NCI-H187 (cell line): ENCODE measurements at regions not wholly inside any gene's neighbourhood (a gene's known extent, or its start where the extent isn't known, plus 50 kb on each side); places are given as distances from the start of the nearest gene placed in this dataset.
"Not testable (repeated sequence)": the region's sequence is repeated elsewhere in the genome, so short reads cannot be mapped to it uniquely, and the experiment has no call there.

Experiments used
- DNase-seq, 2 experiments: peaks; one replicate each; lab custom pipeline; 2025; lab: John Stamatoyannopoulos, UW

DNA sequence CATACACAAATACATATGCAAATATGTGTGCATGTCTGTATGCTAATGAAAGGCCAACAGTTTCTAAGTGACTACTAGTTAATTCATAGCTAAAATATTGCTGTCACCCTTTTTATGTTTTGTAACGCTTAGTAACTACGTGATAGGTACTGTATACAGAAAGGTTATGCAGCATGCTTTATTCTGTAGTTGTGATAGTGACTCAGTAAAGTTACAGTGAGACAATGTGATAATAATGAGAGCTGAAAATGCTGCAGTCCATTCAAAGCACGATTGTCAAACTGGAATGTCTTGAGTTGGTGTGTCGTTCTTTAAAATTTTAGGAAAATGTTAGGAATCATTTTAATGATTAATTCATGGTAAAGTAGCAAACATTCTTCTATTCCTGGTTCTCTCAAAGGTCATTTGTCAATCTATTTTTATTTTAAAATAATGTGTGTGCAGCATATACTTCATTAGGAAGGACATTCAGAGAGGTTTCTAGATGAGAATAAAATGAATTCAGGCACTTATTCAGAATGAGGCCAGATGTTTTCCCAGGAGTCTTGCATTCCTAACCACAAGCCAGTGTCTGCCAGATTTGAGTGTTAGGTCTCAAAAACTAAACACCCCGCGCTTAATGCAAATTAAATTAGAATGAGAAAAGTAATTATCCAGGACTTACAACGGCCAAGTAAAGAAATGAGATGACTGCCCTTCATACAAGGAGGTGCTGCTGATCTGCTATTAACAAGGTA, 408.8 kb upstream of the FZD8 start:
- DNase-seq = no peak

DNA sequence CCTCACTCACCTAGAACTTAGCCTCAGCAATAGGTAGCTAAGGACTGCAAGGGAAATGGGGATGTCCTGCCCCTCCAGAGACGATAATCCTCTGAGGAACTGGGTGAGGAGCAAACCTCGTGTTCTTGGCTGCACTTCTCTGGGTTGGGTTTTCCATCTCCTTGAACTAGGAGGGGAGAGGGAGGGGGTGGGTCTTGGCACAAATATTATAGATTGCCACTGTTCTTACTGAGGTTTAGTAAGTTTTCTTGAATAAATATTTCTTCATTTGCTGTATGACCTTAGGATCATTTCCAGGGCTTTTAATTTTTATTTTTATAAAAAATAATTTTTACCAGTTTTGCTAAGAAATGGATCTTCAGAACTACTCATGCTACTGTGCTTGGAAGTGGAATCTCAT, 406.7 kb upstream of the FZD8 start:
- DNase-seq = no peak

DNA sequence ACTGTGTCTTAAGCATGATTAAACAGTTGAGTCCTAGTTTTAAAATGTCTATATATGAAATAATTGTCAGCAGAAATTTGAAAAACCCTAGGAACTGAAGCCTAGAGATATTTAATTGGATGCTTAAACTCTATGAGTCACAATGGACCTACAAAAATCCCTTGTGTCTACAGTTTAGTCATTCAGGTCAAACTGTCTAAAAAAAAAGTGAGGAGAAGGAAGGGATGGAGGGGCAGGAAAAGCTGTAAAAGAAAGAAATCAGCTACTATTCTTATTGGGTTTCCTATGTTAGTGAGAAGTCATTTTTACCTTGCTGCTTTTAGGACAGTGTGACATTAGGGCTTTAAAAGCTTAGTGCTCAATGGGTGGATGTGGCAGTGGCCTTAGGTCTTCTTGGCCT, 406.1 kb upstream of the FZD8 start:
- no peak for DNase-seq

DNA sequence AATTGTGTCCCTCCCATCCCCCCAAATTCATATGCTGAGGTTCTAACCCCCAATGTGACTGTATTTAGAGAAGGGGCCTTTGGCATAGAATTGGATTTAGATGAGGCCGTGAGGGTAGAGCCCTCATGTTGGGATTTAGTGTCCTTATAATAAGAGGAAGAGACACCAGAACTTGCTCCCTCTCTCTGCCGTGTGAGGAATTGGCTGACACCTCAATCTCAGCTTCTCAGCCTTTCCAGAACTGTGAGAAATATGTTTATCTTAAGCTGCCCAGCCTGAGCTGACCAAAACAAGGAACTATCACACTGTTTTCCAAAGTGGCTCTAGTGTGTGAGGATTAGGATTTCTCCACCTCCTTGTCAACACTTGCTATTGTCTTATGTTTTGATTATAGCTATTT, 400.0 kb upstream of the FZD8 start:
- no peak for DNase-seq

DNA sequence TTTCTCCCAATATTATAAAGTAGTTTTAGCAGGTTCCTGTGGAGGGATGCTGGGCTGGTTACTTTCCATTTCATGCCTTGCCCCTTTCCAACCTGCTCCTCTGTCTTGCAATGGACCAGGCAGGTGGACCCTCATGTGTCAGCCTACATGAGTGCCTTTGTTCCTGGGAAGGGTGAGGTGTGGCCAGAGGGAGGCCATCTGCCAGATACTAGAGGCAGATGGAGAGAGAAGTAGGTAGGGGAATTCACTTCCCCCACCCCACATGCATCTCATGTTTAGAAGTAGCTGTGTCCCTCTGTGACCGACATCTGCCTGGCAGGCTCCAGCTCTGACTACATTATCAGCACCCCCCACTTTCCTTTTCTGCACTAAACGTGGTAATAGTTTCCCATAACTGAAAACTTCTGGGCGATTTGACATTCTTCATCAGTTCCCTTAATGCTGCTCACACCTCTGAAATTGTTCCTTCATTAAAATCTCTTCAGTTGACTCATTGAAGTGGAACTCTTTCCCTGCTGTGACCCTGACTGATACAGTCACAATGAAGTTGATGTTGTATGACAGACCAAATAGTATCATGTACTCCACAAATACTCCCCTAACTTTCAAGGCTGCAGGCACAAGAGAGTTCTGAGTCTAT, 396.3 kb upstream of the FZD8 start:
- no peak for DNase-seq

DNA sequence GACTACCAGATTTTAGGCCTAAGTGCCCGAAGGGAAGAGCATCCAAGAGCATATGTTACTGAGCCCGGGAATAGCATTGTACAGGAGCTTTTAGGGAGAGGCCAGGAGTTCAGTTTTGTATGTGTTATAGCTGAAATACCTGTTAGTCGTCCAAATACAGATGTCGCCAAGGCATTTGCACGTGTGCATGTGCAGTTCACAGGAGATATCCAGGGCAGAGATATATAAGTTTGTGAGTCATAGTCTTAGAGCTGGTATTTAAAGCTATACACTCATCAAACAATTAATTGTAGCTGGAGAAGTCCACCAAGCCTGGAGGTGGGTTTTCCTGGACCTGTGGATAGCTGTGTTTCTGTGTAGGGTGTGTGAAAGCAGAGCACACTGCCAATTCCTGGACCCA, 394.0 kb upstream of the FZD8 start:
- no peak for DNase-seq

DNA sequence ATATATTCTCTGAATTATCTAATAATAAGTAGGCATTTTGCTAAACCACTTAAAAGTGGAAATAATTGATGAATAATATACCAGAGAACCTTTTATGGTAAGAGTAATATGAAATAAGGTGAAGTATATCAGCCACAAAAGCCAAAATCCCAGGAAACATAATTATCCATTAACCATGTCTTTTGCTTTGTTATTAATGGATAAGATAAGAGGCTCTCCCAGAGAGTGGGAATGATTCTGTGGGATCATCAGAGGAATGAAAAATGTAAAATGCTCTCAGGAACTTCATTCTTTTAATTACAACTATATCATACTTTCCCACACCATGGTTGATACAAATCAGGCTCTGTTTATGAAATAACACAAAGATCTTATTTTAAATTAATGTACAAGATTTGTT, 391.7 kb upstream of the FZD8 start:
- DNase-seq = no peak

DNA sequence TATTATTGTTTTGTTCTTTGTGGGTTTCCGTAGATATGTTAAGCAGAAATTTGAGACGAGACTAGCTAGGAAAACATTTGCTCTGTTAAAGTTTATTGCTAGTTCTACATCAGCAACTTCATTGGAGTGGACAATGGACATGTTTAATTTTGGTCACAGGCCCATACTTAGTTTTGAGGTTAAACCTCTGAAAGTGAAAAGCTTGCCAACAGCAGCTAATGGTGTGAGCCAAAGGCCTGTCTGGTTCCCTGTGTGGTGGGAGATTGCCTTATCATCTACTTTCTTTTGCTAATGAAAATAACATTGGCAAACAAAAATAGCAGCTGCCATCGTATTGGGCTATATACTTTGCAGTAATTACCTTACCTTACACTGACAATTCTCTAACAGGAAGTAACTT, 388.4 kb upstream of the FZD8 start:
- no peak for DNase-seq

DNA sequence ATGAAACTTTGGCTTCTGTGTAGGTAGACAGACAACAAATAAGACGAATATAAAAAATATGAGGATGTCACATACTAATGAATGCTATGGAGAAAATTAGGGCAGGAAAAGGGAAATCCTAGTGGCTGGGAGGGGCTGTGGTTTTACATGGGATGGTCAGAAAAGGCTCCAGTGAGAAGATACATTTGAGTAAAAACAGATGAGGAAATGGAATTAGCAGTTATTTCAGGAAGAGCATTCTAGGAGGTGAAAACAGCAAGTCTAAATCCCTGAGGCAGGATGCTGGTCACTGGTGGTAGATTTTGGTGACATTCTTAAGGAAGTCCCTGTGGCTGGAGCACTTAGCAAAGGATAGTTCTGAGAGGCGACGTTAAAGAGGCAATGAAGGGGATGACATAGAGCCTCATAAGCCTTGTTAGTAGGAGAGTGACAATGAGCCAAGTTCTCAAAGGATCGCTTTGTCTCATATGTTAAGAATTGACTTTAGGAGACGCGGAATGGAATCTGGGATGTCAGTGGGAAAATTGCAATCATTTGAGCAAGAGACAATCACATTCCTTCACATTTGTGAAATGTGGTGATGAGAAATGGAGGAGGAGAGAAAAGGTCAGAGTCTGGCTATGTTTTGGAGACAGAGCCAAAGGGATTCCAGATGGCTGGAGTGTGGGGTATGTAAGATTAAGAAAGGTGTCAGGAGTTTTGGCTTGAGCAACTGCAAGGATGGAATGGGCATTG, 384.7 kb upstream of the FZD8 start:
- no peak for DNase-seq

DNA sequence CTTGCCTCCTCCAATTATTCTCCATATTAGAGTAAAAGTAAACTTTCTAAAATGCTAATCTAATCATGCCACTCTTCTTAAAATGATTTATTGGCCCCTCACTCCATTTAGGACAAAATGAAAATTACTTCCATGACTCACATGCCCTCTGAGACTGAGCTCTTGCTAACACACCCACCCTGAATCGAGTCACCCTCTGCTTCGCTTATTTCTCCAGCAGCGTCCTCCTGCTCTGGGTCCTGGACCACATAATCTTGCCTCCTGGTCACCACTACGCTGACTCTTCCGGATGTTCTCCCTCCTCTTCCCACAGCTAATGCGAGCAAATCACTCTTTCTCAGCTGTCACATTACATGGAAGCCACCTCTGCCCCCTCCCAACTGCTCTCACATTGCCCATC, 384.0 kb upstream of the FZD8 start:
- no peak for DNase-seq

DNA sequence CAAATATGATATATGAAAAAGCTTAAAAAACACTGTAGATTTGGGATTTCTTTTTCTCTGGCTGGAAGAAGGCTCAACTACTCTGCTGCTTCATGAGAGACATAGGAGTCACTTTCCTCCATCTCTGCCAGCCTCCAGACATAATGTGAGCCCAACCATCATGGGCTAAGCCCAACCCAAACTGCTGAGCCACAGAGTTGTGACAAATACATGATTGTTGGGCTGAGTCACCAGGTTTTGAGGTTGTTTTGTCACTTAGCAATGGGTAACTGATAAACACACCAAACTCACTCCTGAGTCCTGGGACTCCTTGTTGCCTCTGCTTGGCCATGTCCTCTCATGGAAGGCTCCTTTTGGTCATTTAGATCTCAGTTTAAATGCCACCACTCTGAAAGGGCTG, 381.8 kb upstream of the FZD8 start:
- no peak for DNase-seq

DNA sequence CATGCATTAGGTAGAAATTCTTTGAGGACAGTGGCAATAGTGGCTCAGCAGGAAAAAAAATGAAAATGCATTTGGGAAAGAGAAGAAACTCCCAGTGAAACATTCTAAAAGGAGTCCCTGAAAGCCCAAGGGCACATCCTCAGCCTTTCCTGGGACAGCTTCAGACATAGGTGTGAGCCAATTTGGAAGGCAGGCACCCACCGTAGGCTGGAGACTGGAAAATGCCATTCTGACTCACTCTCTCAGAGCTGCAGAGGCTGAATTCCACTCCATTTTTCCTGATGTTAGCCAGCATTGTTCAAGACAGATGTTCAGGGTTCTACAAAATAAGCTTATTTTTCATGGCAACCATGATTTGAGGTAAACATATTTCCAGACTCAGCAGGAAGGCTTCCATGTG, 379.0 kb upstream of the FZD8 start:
- DNase-seq = no peak

DNA sequence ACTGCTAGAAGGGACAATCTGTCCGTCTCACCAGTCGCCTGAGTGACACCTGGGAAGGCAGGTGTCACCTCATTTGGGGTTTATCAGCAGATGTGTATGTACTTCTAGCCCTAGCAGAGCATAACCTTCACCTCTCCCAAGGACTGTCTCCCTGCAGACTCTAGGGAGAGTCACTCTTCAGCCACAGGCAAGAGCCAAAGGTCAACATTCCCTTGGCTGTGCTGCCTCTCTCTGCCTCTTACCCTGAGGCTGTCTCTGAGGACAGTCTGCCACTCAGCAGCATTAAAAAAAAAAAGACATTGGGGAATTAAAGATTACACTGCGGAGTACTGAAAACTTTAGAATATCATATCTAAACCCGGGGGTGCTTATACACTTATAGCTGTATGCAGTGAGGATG, 377.7 kb upstream of the FZD8 start:
- DNase-seq = no peak

DNA sequence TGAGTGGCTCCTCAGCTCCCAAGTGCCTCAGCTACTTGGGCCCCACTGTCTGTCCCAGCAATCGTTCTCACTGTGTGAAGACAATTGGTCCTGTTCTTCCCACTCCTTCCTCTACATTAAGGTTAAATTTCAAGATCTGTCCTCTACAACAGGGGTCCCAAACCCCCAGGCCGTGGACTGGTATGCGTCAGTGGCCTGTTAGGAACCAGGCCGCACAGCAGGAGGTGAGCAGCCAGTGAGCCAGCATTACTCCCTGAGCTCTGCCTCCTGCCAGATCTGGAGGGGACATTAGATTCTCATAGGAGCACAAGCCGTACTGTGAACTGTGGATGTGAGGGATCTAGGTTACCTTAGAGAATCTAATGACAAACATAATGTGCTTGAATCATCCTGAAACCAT, 376.9 kb upstream of the FZD8 start:
- DNase-seq = no peak

DNA sequence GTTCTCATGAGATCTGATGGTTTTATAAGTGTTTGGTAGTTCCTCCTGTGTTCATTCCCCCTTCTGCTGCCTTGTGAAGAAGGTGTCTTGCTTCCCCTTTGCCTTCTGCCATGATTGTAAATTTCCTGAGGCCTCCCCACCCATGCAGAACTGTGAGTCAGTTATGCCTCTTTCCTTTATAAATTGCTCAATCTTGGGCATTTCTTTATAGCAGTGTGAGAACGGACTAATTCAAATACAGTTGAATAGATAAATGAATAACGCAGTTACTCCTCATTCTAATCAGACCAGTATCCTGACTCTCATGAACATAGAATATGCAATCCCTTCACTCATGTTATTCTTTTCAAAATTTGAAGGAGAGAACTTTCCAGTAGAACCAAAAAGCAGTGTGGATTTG, 375.0 kb upstream of the FZD8 start:
- DNase-seq = no peak

DNA sequence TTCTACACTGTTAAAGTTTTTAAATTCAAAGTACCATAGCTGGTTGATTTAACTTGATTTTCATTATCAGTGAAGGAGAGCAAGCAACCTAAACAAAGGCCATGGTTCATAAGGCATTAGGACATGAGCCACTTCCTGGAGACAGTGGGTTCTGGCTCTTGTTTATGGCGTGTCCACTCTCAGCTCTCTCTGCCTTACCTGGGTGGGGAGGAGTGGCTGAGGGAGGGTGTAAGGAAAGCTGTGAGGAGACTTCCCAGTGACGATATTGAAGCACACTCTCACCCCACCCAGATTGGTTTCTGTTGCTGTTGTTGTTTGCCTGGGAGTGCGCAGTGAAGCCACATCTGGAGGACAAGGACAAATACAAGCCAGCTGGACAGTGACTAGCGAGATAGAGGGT, 365.3 kb upstream of the FZD8 start:
- DNase-seq = no peak

DNA sequence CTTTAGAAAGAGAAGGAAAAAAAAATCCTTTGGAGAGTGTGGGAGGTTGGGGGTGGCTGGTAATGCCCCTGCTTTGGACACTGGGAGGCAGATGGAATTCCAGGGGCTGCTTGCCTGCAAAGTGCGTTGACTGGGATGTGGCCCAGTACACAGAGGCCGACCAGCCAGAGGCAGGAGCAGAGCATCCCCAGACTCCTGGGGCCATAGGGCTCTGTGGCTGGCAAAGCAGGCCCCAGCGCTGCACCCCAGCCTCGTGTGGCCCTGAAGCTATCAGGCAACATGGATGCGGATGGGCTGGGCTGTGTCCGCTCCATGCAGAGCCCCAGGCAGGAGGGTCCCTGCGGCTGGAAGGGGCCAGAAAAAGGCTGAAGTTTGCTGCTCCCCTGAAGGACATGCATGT, 361.6 kb upstream of the FZD8 start:
- no peak for DNase-seq

DNA sequence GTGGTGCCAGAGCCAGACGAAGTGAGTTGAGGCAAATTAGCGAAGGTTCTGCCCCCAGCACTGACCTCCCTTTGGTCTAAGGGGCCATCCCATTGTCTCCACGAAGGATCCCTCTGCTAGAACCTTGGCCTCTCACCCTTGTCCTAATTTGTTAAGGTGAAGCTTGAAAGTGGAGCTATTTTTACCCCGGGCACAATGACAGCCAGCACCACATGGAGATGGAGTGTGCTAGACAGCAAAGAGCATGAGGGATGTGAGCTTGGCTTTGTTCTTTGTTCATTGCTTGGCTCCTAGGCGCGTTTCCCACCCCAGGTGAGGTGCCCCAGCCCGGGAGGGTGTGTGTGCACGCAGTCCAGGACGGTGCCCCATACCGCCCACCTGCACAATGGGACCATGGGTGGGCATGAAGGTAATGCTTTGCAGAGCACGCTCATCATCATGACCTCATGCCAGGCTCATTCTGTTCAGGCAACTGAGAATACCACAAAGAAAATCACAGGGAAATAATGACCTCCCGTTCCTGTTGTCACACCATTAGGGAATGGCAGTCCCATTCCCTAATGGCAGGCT, 361.0 kb upstream of the FZD8 start:
- DNase-seq = no peak

DNA sequence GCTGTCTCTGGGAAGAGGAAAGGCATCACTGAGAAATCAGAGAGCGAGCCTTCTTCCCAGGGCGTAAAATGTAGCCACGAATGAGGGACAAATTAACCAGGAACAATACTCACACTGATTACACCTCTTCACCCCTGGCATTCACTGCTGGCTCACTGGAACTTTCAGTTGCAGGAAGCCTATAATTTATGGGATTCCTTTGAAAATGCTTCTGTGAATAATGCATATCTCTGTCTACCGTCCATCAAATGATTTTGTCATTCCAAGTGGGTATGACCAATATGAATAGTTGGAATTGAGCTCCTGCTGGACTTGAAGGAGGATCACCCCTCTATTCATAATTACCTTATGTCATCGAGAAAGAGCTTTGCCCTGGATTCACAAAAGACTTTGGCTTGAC, 360.3 kb upstream of the FZD8 start:
- DNase-seq = no peak

DNA sequence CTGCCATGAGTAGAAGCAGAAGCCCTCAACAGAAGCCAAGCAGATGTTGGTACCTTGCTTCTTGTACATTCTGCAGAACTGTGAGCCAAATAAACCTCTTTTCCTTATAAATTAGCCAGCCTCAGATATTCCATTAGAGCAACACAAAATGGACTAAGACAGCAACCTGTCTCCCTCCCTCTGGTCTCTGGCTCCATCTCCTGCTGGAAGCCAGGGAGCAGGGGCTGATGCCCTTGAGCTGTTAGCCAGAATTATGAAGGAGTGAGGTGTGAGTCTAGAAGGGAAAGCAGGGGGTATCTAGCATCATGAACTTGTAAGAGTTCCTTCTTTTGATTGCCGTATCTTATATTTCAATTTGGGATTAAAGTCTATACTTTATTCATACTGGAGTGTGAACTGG, 358.7 kb upstream of the FZD8 start:
- not testable (repeated sequence) for DNase-seq

DNA sequence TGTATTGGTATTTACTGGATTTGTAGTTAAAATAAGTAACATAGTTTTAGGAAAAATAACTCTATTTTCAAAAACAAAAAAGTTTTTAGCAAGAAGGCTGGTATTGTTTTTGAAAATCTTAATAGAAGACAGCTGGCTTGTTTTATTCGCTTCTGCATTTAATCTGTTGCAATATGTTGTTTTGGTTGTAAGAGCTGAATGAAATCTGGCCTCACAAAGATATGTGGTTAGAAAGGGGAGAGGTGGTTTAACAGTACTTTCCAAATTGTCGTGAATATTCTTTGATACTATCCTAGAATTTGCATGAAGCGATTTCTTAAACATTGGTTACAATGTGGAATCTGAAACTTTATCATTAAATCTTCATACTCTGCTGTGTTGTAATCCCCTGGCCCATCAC, 355.9 kb upstream of the FZD8 start:
- no peak for DNase-seq

DNA sequence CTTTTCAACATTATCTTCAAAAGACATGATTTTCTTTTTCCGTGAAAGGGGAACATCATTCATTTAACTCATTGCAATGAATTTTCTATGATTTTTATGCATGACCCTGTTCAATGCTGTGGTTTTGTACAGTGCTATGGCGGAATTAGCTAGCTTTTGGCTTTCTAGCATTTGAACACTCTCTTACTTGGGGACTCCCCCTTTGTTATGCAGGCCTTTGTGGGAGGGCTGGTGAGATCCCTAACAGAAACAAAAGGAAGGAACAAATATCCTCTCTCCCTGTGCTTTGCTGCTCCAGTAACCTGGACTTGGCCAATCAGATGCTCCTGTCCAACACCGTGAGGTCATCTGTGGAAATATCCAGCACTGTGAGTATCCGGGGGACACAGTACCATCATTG, 353.4 kb upstream of the FZD8 start:
- no peak for DNase-seq
